ENCODE measurements at regions not wholly inside any gene's neighbourhood (a gene's known extent, or its start where the extent isn't known, plus 50 kb on each side); places are given as distances from the start of the nearest gene placed in this dataset.

DNA sequence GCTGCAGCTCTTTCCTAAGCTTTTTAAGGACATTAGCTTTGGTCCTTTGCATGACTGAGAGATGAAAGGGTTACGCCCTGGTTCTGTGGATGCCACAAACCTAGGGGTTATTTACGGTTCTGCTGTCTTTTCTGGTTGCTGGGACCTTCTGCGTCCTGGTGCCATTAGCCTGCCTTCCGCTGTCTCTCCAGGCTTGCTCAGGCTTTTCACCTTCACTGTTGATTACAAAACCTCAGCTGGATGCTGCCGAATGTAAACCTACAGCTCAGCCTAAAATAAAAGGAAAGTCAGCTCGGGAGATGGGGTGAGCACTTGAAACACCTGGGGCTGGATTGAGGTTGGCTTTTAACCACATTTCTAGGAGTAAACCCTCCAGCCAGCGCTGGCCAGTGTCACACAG, 130.9 kb upstream of the ARHGAP28 start:
- no peak overlapping the region for H3K27ac ChIP-seq
- TF ChIP-seq, protein P1, sequence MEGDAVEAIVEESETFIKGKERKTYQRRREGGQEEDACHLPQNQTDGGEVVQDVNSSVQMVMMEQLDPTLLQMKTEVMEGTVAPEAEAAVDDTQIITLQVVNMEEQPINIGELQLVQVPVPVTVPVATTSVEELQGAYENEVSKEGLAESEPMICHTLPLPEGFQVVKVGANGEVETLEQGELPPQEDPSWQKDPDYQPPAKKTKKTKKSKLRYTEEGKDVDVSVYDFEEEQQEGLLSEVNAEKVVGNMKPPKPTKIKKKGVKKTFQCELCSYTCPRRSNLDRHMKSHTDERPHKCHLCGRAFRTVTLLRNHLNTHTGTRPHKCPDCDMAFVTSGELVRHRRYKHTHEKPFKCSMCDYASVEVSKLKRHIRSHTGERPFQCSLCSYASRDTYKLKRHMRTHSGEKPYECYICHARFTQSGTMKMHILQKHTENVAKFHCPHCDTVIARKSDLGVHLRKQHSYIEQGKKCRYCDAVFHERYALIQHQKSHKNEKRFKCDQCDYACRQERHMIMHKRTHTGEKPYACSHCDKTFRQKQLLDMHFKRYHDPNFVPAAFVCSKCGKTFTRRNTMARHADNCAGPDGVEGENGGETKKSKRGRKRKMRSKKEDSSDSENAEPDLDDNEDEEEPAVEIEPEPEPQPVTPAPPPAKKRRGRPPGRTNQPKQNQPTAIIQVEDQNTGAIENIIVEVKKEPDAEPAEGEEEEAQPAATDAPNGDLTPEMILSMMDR (conservative IDR thresholded peaks at IDR 0.05) = no peak

DNA sequence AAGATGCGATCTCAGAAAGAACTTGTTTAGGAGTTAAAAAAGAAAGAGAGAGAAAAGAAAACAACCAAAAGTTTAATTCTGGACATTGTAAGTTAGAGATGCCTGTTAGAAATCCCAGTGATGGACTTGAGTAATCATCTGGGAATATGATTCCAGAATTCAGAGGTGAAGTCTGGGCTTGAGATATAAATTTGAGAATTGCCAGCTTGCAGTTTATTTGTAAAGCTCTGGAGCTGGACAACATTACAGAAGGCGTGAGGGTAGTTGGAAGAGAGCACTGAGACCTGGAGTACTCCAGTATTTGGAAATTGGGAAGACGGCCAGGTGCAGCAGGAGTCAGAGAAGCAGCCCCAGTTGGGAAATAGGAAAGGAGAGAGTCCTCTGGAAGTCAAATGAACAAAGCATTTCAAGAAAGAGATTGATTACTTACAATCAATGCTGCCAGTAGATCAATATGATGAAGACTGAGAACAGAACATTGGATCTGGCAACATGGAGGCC, 128.8 kb upstream of the ARHGAP28 start:
- H3K27ac ChIP-seq = no peak overlapping the region
- TF ChIP-seq, protein P1 (conservative IDR thresholded peaks at IDR 0.05) = no peak

DNA sequence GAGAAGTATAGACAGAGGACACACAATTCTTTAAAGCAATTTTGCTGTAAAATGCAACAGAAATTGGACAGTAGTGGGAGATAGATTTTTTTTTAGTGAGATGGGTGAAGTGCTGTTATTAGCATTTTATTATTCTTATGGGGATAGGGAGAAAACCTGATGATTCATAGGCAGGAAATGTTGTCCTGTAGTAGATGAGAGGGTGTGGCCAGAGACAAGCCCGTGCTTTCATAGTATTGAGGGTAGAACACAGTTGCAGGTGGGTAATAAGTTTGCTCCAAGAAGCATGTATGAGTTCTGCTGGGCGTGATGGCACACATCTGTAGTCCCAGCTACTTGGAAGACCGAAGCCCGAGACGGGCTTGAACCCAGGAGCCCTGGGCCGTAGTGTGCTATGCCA, 128.3 kb upstream of the ARHGAP28 start:
- TF ChIP-seq, protein P1 (conservative IDR thresholded peaks at IDR 0.05) = no peak
- H3K27ac ChIP-seq = no peak overlapping the region

DNA sequence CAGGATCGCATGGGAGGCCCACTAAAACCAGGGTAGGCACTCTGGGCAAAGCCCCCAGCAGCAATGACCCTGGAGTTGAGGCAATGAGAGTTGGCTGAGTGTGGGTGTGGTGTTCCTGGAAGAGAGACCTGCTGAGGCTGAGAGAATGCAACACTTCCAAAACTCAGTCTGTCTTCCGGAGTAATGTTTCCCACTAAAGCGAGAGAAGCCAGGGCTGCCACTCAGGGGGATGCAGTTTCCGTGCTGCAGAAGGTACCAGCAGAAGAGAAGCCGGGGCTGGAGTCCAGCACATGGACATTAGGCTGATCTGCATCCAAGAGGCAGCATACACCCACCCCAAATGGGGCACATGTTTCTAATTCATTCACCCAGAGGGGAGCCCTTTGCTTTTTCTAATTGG, 127.2 kb upstream of the ARHGAP28 start:
- H3K27ac ChIP-seq = no peak overlapping the region
- TF ChIP-seq, protein P1 (conservative IDR thresholded peaks at IDR 0.05) = no peak

DNA sequence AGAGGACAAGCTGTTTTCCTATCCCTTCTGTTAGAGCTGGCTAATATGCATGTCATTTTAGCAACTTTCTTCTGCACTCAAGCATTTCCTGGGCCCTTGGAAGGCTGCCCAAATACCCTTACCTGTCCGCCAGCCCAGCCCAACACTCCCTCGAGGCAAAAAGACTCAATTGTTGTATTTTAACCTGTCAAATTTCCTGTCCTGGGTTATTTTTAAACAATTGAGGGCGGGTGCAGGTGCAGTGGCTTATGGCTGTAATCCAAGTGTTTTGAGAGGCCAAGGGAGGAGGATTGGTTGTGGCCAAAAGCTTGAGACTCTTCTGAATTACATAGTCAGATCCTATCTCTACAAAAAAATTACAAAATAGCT, 125.0 kb upstream of the ARHGAP28 start:
- TF ChIP-seq, protein P1 (conservative IDR thresholded peaks at IDR 0.05) = no peak
- H3K27ac ChIP-seq = peak overlapping the region; percentile 52

DNA sequence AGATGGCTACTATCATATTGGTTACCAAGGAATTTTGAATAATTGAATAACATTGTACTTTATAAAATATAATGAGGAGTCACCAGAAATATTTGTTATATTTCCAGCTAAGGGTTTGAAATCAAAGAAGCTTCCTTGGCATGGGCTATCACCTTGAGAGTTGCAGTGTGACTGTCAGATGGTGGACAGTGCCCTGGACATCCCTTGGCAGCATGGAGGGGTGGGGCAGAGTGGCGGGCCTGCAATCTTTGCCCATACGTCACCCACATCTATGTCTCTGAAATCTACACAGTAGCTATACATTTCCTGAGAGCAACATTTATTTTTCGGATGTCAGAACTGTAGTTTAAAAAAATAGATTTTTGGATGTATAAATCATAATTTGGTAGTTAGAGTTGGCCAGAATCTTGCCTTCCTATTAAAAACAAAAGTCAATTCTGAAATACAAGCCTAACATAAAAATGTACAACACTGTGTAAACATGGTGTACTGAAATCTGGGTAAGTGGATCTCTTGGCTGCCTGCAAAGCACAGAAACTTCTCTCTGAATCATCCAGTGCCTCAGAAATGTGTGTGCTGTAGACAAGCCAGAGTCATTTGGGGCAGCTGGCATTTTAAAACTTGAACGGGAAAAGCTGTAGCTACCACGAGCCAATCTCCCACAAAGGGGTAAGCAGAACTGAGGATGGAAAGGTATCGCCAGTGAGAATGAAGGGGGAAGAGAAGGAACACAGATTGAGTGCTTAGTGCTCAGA, 124.2 kb upstream of the ARHGAP28 start:
- TF ChIP-seq, protein P1 (conservative IDR thresholded peaks at IDR 0.05) = no peak
- peak overlapping the region; percentile 52 for H3K27ac ChIP-seq

DNA sequence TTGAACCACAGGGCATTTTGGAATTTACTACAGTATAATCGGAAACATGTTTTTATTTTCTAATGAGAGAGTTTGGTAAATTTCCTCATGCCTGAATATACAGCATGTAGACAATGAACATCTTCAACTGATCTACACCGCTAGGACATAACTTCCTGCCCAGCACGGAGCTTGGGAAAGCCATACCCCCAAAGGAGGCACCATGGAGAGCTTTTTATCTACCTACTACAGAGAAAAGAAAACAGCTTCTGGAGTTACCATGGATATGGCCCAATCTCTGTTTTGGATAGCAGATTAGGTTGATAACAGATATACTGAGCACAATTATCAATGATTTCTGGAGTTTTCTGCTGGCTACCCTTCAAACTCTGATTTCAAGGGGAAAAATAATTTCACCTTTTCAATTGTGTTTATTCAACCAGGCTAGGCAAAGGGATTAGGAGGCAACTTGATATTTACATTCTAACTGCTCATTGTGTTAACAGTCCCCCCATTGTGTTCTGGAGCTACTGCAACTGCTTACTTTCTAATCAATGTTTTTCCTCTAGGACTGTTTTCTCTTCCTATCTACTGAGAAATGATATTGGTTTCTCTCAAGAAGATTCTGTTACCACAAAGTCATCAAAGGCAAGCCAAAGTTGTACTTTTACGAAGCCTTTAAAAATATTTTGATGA, 123.0 kb upstream of the ARHGAP28 start:
- TF ChIP-seq, protein P1 (conservative IDR thresholded peaks at IDR 0.05) = no peak
- no peak overlapping the region for H3K27ac ChIP-seq

All from VCaP (cell line).